Natural killer cell (primary cell): ENCODE measurements at regions not wholly inside any gene's neighbourhood (a gene's known extent, or its start where the extent isn't known, plus 50 kb on each side); places are given as distances from the start of the nearest gene placed in this dataset.
"Not testable (repeated sequence)": the region's sequence is repeated elsewhere in the genome, so short reads cannot be mapped to it uniquely, and the experiment has no call there.

Experiments
- ATAC-seq, 3 donors: fragments of 150-1000 bp in 2 of 3; fragments of 200-7000 bp in 1 of 3; cut with Tn5 transposase; 1 replicate in 1 of 3; 2 replicates in 2 of 3; pipeline ENCODE4 v1.10.0; 2021; ENCODE audit warnings: mild to moderate bottlenecking in 2 of 3, moderate library complexity in 2 of 3
- DNase-seq, 2 donors: peaks; one replicate each; pipeline versions ENCODE4 v3.0.0 to v3.0.0-alpha.2; 2013 to 2021; ENCODE audit warnings: mixed read lengths in 1 of 2
- H3K27ac ChIP-seq: one replicate; pipeline ENCODE4 v1.5.1; 2013; ENCODE audit warnings: mild to moderate bottlenecking, low read length
- H3K27me3 ChIP-seq: one replicate; pipeline ENCODE4 v1.6.1; 2013; ENCODE audit warnings: low read length; ENCODE audit not compliant: control insufficient read depth, insufficient read depth
- H3K36me3 ChIP-seq: one replicate; pipeline ENCODE4 v1.6.1; 2013; ENCODE audit warnings: low read length; ENCODE audit not compliant: control insufficient read depth, insufficient read depth
- H3K4me1 ChIP-seq: one replicate; pipeline ENCODE4 v1.6.1; 2013; ENCODE audit warnings: low read length; ENCODE audit not compliant: control insufficient read depth, insufficient read depth
- H3K4me3 ChIP-seq: one replicate; pipeline ENCODE4 v1.5.1; 2013; ENCODE audit warnings: low read length
- H3K9me3 ChIP-seq: one replicate; pipeline ENCODE4 v1.6.1; 2013; ENCODE audit warnings: low read length; ENCODE audit not compliant: control insufficient read depth, insufficient read depth
- H3K27ac Mint-ChIP-seq, 2 donors: one replicate each; pipeline ENCODE4 v1.8.0; 2022; ENCODE audit warnings: mild to moderate bottlenecking in 2 of 2, mixed read lengths in 2 of 2, moderate library complexity in 1 of 2
- H3K27me3 Mint-ChIP-seq, 2 donors: one replicate each; pipeline ENCODE4 v1.8.0; 2022; ENCODE audit warnings: low read depth in 2 of 2, mixed read lengths in 2 of 2
- H3K36me3 Mint-ChIP-seq: one replicate; pipeline ENCODE4 v1.8.0; 2022; ENCODE audit warnings: mixed read lengths
- H3K4me1 Mint-ChIP-seq, 2 donors: one replicate each; pipeline ENCODE4 v1.8.0; 2022; ENCODE audit warnings: mixed read lengths in 2 of 2
- H3K4me3 Mint-ChIP-seq: one replicate; pipeline ENCODE4 v1.8.0; 2022; ENCODE audit warnings: mild to moderate bottlenecking, moderate library complexity, mixed read lengths
- H3K9me3 Mint-ChIP-seq, 2 donors: one replicate each; pipeline ENCODE4 v1.8.0; 2022; ENCODE audit warnings: mixed read lengths in 2 of 2
- CTCF ChIP-seq: fragments of 200-600 bp; IDR thresholded peaks from one replicate; pipeline ENCODE4 v1.8.0; 2022; ENCODE audit warnings: antibody characterized with exemption
- WGBS: methylation state at CpG from one replicate; pipeline ENCODE4 v1.1.7; 2013; ENCODE audit warnings: missing lambda C conversion rate; ENCODE audit not compliant: insufficient coverage; 5-methylcytosine and 5-hydroxymethylcytosine counted together
- intact Hi-C: fragments of 100-400 bp; cut with micrococcal nuclease; formaldehyde crosslinking; loops from one replicate; pipeline ENCODE4 v1.14.2; 2022

- no peaks in the 10 kb centered on the region for H3K9me3 Mint-ChIP-seq
- ATAC-seq (no peak), DNase-seq (no peak)
- peaks cover 9 to 22% of the 10 kb centered on the region in 2 donors for H3K4me1 Mint-ChIP-seq
- no peak overlapping the region for H3K4me3 Mint-ChIP-seq
- WGBS, result 82% methylated on average over 2 of the region's 3 CpGs
- H3K27ac ChIP-seq, result no peak overlapping the region
- intact Hi-C loops, result no loop called here
- H3K4me1 ChIP-seq, result no peaks in the 10 kb centered on the region
- H3K9me3 ChIP-seq, result no peaks in the 10 kb centered on the region
- H3K4me3 ChIP-seq, result no peak overlapping the region
- H3K27ac Mint-ChIP-seq, result no peak overlapping the region
- no peaks in the 10 kb centered on the region for H3K27me3 ChIP-seq
- H3K27me3 Mint-ChIP-seq, result no peaks in the 10 kb centered on the region
- no peaks in the 10 kb centered on the region for H3K36me3 ChIP-seq
- no peaks in the 10 kb centered on the region for H3K36me3 Mint-ChIP-seq
- TF ChIP-seq CTCF, result no peak
These were observed 122.0 kb upstream of the RANBP3L start for GRCh38 chr5:36423578-36424307.

DNA sequence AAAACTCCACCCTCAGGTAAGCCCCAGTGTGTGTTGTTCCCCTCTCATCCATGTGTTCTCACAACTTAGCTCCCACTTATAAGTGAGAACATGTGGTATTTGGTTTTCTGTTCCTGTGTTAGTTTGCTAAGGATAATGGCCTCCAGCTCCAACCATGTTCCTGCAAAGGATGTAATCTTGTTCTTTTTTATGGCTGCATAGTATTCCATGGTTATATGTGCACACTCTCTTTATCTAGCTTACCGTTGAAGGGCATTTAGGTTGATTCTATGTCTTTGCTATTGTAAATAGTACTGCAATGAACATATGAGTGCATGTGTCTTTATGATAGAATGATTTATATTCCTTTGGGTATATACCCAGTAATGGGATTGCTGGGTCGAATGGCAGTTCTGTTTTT, 124.4 kb upstream of the RANBP3L start:
- ATAC-seq, H3K9me3 Mint-ChIP-seq: not testable (repeated sequence)

GRCh38 chr5:36435516-36435915, 133.8 kb upstream of the RANBP3L start:
- no peaks in the 10 kb centered on the region for H3K9me3 ChIP-seq
- 94% methylated on average over 4 of the region's 4 CpGs for WGBS
- no peaks in the 10 kb centered on the region for H3K36me3 ChIP-seq
- ATAC-seq (no peak), DNase-seq (no peak)
- H3K4me3 ChIP-seq, result no peak overlapping the region
- no peaks in the 10 kb centered on the region for H3K4me1 ChIP-seq
- H3K27ac ChIP-seq, result no peak overlapping the region
- no peak for TF ChIP-seq CTCF
- Mint-ChIP-seq H3K4me3 (no peak overlapping the region), H3K36me3 (no peaks in the 10 kb centered on the region), H3K9me3 (peaks cover 0 to 3% of the 10 kb centered on the region in 2 donors), H3K4me1 (no peaks in the 10 kb centered on the region), H3K27ac (no peak overlapping the region), H3K27me3 (peaks cover 23 to 25% of the 10 kb centered on the region in 2 donors)
- no peaks in the 10 kb centered on the region for H3K27me3 ChIP-seq
- intact Hi-C loops, result no loop called here

More for the DNA sequence above, 124.4 kb upstream of the RANBP3L start:
- Mint-ChIP-seq H3K27me3 (peaks cover 7 to 12% of the 10 kb centered on the region in 2 donors), H3K4me1 (peaks cover 0 to 10% of the 10 kb centered on the region in 2 donors)
- H3K36me3 ChIP-seq, H3K27ac ChIP-seq, H3K36me3 Mint-ChIP-seq, H3K4me3 Mint-ChIP-seq, intact Hi-C loops, H3K27me3 ChIP-seq, H3K9me3 ChIP-seq, DNase-seq, H3K4me3 ChIP-seq, H3K4me1 ChIP-seq, H3K27ac Mint-ChIP-seq: not testable (repeated sequence)
- WGBS, result 95% methylated on average over 2 of the region's 2 CpGs

- Histone ChIP-seq H3K4me1 (no peaks in the 10 kb centered on the region), H3K36me3 (no peaks in the 10 kb centered on the region), H3K27me3 (no peaks in the 10 kb centered on the region), H3K9me3 (no peaks in the 10 kb centered on the region), H3K4me3 (no peak overlapping the region), H3K27ac (no peak overlapping the region)
- no peak overlapping the region for H3K27ac Mint-ChIP-seq
- DNase-seq, result no peak
- intact Hi-C loops, result no loop called here
- peaks cover 0 to 3% of the 10 kb centered on the region in 2 donors for H3K9me3 Mint-ChIP-seq
- 83% methylated on average over 1 of the region's 3 CpGs for WGBS
- TF ChIP-seq CTCF, result no peak
- no peak overlapping the region for H3K4me3 Mint-ChIP-seq
- no peak for ATAC-seq
- H3K4me1 Mint-ChIP-seq, result no peaks in the 10 kb centered on the region
- peaks cover 16 to 24% of the 10 kb centered on the region in 2 donors for H3K27me3 Mint-ChIP-seq
- no peaks in the 10 kb centered on the region for H3K36me3 Mint-ChIP-seq
These were observed 134.6 kb upstream of the RANBP3L start for GRCh38 chr5:36436306-36436705.
